Suprapubic skin (tissue), 4 donors: ENCODE measurements at regions not wholly inside any gene's neighbourhood (a gene's known extent, or its start where the extent isn't known, plus 50 kb on each side); places are given as distances from the start of the nearest gene placed in this dataset.

Source experiments
- DNase-seq, 2 donors: peaks; one replicate each; pipeline ENCODE4 v3.0.0-alpha.2; 2019; ENCODE audit warnings: low spot score in 2 of 2
- H3K27ac ChIP-seq: fragments of 200-600 bp; sonication (generic); one replicate; pipeline ENCODE4 v1.5.1; 2019
- H3K27me3 ChIP-seq: fragments of 200-600 bp; sonication (generic); one replicate; pipeline ENCODE4 v1.5.1; 2019
- H3K36me3 ChIP-seq: fragments of 200-600 bp; sonication (generic); one replicate; pipeline ENCODE4 v1.5.1; 2019
- H3K4me1 ChIP-seq: fragments of 200-600 bp; sonication (generic); one replicate; pipeline ENCODE4 v1.5.1; 2019
- H3K4me3 ChIP-seq: fragments of 200-600 bp; sonication (generic); one replicate; pipeline ENCODE4 v1.5.1; 2019; ENCODE audit warnings: mild to moderate bottlenecking
- H3K9me3 ChIP-seq: fragments of 200-600 bp; sonication (generic); one replicate; pipeline ENCODE4 v1.5.1; 2019
- EP300 ChIP-seq: sonication (generic); formaldehyde crosslinking; IDR thresholded peaks from one replicate; pipeline ENCODE4 v1.6.1; 2017; ENCODE audit warnings: antibody characterized with exemption
- POLR2A ChIP-seq, 2 donors: fragments of 450-650 bp; IDR thresholded peaks; one replicate each; pipeline ENCODE4 v1.6.1; 2017; ENCODE audit warnings: antibody characterized with exemption in 2 of 2, mild to moderate bottlenecking in 2 of 2, moderate library complexity in 2 of 2
- POLR2AphosphoS5 ChIP-seq, 3 donors: sonication (generic); formaldehyde crosslinking; IDR thresholded peaks; one replicate each; pipeline ENCODE4 v1.6.1; 2017; ENCODE audit warnings: antibody characterized with exemption in 3 of 3
- WGBS: methylation state at CpG from one replicate; pipeline ENCODE4 v1.1.5; 2018; 5-methylcytosine and 5-hydroxymethylcytosine counted together
- TF ChIP-seq, protein P1 (sequence below), 2 donors: fragments of 200-600 bp in 1 of 2; fragments of 450-650 bp in 1 of 2; sonication (generic) in 1 of 2; IDR thresholded peaks; one replicate each; pipeline ENCODE4 v1.5.1; 2016 to 2019; ENCODE audit warnings: antibody characterized with exemption in 2 of 2, mild to moderate bottlenecking in 1 of 2, moderate library complexity in 1 of 2

DNA sequence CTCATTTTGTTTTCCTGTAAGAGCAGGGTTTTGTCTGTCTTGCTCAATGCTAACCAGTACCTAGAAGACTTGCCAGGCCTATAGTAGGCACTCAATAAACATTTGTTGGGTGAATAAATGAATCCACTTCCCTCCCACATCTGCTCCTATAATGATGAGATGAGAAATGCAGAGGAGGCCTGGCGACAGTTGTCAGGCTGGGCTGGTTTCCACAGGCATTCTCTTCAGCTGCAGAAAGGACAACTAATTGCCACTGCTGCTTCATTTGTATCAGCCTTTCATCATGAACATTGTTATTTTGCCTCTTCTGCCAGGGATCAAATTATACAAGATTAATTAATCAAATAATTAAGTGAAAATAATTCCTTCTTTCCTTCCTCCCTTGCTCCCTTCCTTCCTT is 82.0 kb upstream of the PTHLH start:
- H3K4me1 ChIP-seq = peaks cover 6% of the 10 kb centered on the region
- H3K27ac ChIP-seq = no peak overlapping the region
- WGBS = 83% methylated on average over 1 of the region's 1 CpG
- H3K4me3 ChIP-seq = no peak overlapping the region
- DNase-seq = no peak
- H3K36me3 ChIP-seq = no peaks in the 10 kb centered on the region
- TF ChIP-seq POLR2A (IDR thresholded peaks at IDR 0.05) = no peak
- no peak for TF ChIP-seq POLR2AphosphoS5 (IDR thresholded peaks at IDR 0.05)
- TF ChIP-seq, protein P1, sequence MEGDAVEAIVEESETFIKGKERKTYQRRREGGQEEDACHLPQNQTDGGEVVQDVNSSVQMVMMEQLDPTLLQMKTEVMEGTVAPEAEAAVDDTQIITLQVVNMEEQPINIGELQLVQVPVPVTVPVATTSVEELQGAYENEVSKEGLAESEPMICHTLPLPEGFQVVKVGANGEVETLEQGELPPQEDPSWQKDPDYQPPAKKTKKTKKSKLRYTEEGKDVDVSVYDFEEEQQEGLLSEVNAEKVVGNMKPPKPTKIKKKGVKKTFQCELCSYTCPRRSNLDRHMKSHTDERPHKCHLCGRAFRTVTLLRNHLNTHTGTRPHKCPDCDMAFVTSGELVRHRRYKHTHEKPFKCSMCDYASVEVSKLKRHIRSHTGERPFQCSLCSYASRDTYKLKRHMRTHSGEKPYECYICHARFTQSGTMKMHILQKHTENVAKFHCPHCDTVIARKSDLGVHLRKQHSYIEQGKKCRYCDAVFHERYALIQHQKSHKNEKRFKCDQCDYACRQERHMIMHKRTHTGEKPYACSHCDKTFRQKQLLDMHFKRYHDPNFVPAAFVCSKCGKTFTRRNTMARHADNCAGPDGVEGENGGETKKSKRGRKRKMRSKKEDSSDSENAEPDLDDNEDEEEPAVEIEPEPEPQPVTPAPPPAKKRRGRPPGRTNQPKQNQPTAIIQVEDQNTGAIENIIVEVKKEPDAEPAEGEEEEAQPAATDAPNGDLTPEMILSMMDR (IDR thresholded peaks at IDR 0.05) = no peak
- TF ChIP-seq EP300 = no peak
- H3K9me3 ChIP-seq = no peaks in the 10 kb centered on the region
- H3K27me3 ChIP-seq = no peaks in the 10 kb centered on the region

DNA sequence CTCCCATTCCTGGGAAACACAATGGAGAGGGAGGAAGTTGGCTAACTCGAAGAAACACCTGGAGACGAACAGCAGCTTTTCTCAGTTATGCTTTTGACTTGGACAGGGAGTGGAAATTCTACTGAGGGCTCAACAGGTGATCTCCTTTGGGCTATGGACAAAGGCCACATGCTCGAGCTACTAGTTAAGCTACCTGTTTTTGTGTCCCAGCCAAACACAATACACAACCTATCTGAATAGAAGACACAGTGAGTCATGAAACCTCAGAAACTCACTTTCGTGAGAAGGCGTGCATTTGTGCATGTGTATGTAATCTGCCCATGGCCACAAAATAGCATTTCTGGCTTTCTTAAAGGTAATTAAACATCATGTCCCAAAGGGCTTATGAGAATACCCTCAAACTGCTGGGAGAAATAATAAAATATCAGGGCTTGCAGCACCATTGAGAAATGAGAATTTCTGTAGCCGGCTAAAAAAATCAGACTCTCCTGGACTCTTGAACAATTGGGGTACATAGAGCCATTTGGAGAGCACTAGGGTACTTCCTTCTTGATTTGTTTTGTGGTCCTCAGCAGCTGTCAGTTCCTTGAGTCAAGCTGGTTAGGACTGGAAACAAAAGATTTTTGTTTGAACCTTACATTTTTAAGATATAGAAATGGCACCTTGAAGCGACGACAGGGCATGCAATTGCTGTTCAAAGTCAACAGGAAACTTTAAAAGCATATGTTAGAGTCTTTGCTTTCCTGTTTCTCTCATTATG is 85.5 kb upstream of the PTHLH start:
- no peak overlapping the region for H3K4me3 ChIP-seq
- no peaks in the 10 kb centered on the region for H3K4me1 ChIP-seq
- no peak for DNase-seq
- no peaks in the 10 kb centered on the region for H3K36me3 ChIP-seq
- H3K9me3 ChIP-seq = no peaks in the 10 kb centered on the region
- no peaks in the 10 kb centered on the region for H3K27me3 ChIP-seq
- TF ChIP-seq POLR2AphosphoS5 (IDR thresholded peaks at IDR 0.05) (no peak), POLR2A (IDR thresholded peaks at IDR 0.05) (no peak), EP300 (no peak)
- TF ChIP-seq, protein P1 (IDR thresholded peaks at IDR 0.05) = no peak
- no peak overlapping the region for H3K27ac ChIP-seq
- WGBS = 72% methylated on average over 8 of the region's 8 CpGs

DNA sequence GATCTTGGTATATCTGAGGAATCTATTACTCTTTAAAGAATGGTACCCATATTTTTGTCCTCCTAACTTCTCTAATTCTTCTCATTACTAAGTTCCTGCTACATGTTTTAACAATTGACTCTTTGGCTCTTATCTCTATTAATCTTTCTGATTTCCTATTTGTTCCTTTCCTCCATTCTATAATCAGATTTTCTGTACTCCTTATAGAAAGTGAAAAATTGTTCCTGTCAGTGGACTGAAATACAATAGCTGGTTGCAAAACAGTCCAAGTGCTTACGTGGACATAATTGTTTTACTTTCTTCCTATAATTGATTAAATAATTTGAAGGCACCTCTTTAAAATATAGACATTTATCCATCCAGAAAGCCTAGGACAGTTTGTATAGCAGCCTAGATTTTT is 86.7 kb upstream of the PTHLH start:
- Histone ChIP-seq H3K27ac (no peak overlapping the region), H3K9me3 (no peaks in the 10 kb centered on the region), H3K36me3 (no peaks in the 10 kb centered on the region), H3K4me1 (no peaks in the 10 kb centered on the region), H3K27me3 (no peaks in the 10 kb centered on the region), H3K4me3 (no peak overlapping the region)
- 79% methylated on average over 1 of the region's 1 CpG for WGBS
- TF ChIP-seq POLR2AphosphoS5 (IDR thresholded peaks at IDR 0.05) = no peak
- TF ChIP-seq EP300 = no peak
- TF ChIP-seq POLR2A (IDR thresholded peaks at IDR 0.05) = no peak
- TF ChIP-seq, protein P1 (IDR thresholded peaks at IDR 0.05) = no peak
- DNase-seq = no peak

DNA sequence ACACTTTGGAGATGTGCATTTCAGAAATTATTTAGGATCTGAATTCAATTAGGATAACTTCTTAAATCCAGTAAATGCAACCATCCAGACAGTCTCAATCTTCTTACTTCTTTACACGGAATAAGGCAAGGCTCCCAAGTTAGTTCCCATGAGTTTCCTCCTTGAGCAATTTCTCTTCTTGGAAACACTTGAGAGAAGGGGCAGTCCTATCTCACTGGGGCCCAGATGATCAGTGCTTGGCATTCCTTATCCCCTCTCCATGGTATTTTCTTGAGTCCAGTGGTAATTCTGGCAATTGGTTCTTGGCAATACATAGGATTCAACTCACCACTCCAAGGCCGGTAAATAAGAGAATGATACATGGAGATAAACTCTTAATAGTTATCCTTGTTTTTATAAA is 87.1 kb upstream of the PTHLH start:
- Histone ChIP-seq H3K9me3 (no peaks in the 10 kb centered on the region), H3K4me1 (no peaks in the 10 kb centered on the region), H3K36me3 (no peaks in the 10 kb centered on the region), H3K4me3 (no peak overlapping the region), H3K27me3 (no peaks in the 10 kb centered on the region), H3K27ac (no peak overlapping the region)
- TF ChIP-seq POLR2AphosphoS5 (IDR thresholded peaks at IDR 0.05) = no peak
- no peak for TF ChIP-seq EP300
- TF ChIP-seq, protein P1 (IDR thresholded peaks at IDR 0.05) = no peak
- TF ChIP-seq POLR2A (IDR thresholded peaks at IDR 0.05) = no peak
- 83% methylated on average over 2 of the region's 2 CpGs for WGBS
- no peak for DNase-seq

DNA sequence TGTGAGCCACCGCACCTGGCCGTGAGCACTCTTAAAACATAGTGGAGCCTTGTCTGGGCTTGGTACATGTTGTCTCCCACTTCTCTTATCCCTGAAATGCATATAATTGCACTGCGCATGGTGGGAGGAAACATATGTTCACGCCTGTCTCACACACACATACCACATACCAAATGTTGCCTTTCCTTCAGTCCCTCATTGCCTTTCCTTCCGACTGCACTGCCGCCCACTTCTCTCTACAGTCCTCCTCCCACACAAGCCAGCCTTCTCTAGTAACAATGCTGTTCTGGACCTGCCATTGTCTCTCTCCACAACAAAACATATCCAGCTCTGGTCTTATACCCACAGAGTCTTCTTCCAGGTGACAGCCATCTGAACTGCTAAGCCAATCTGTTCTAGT is 88.3 kb upstream of the PTHLH start:
- H3K36me3 ChIP-seq = no peaks in the 10 kb centered on the region
- H3K4me3 ChIP-seq = no peak overlapping the region
- 96% methylated on average over 6 of the region's 6 CpGs for WGBS
- DNase-seq = no peak
- no peak for TF ChIP-seq EP300
- no peak for TF ChIP-seq POLR2A (IDR thresholded peaks at IDR 0.05)
- TF ChIP-seq POLR2AphosphoS5 (IDR thresholded peaks at IDR 0.05) = no peak
- TF ChIP-seq, protein P1 (IDR thresholded peaks at IDR 0.05) = no peak
- no peak overlapping the region for H3K27ac ChIP-seq
- no peaks in the 10 kb centered on the region for H3K9me3 ChIP-seq
- no peaks in the 10 kb centered on the region for H3K27me3 ChIP-seq
- no peaks in the 10 kb centered on the region for H3K4me1 ChIP-seq
